Left lung (tissue), 4 donors: ENCODE measurements at regions not wholly inside any gene's neighbourhood (a gene's known extent, or its start where the extent isn't known, plus 50 kb on each side); places are given as distances from the start of the nearest gene placed in this dataset.

Source experiments
- ATAC-seq: fragments of 200-7000 bp; cut with Tn5 transposase; one replicate; pipeline ENCODE4 v1.9.1; 2020; ENCODE audit warnings: moderate library complexity
- DNase-seq, 4 donors: peaks; one replicate each; pipeline ENCODE4 v3.0.0-alpha.2; 2013 to 2020
- H3K27ac ChIP-seq, 2 donors: fragments of 200-600 bp; sonication (generic) in 1 of 2; one replicate each; pipeline versions ENCODE4 v1.5.0 to v1.8.0; 2020 to 2021
- H3K27me3 ChIP-seq, 2 donors: fragments of 200-600 bp; sonication (generic) in 1 of 2; one replicate each; pipeline versions ENCODE4 v1.5.0 to v1.8.0; 2020 to 2021
- H3K36me3 ChIP-seq, 2 donors: fragments of 200-600 bp; sonication (generic) in 1 of 2; one replicate each; pipeline versions ENCODE4 v1.5.0 to v1.8.0; 2020 to 2021
- H3K4me1 ChIP-seq, 2 donors: fragments of 200-600 bp; one replicate each; pipeline ENCODE4 v1.8.0; 2021
- H3K4me3 ChIP-seq, 2 donors: fragments of 200-600 bp; sonication (generic) in 1 of 2; one replicate each; pipeline versions ENCODE4 v1.5.0 to v1.8.0; 2020 to 2021; ENCODE audit warnings: mild to moderate bottlenecking in 1 of 2
- H3K9me3 ChIP-seq, 2 donors: fragments of 200-600 bp; sonication (generic) in 1 of 2; one replicate each; pipeline versions ENCODE4 v1.5.0 to v1.8.0; 2020 to 2021
- CTCF ChIP-seq, 2 donors: fragments of 200-600 bp; sonication (generic) in 1 of 2; IDR thresholded peaks; one replicate each; pipeline versions ENCODE4 v1.5.0 to v1.8.0; 2021; ENCODE audit warnings: antibody characterized with exemption in 2 of 2
- intact Hi-C, 2 donors: fragments of 100-400 bp; cut with DNase I; formaldehyde crosslinking; loops; one replicate each; pipeline versions ENCODE4 v1.11.2 to v1.14.2; 2022
- donor health status: DM: no; HTN: yes; CAD: no.
- donor health status: DM: no; HTN: no; CAD: no.

- H3K27me3 ChIP-seq: no peaks in the 10 kb centered on the region
Measured at GRCh38 chr4:122203407-122203806, 51.3 kb downstream of the BLTP1 start.

GRCh38 chr4:122205687-122206086, 53.6 kb downstream of the BLTP1 start:
- no peaks in the 10 kb centered on the region for H3K9me3 ChIP-seq
- no peak overlapping the region for H3K27ac ChIP-seq
- no peak for TF ChIP-seq CTCF (IDR thresholded peaks at IDR 0.05)
- H3K4me1 ChIP-seq: no peaks in the 10 kb centered on the region
- H3K27me3 ChIP-seq: no peaks in the 10 kb centered on the region
- intact Hi-C loops: no loop called here
- peaks cover 0 to 57% of the 10 kb centered on the region in 2 donors for H3K36me3 ChIP-seq
- ATAC-seq: no peak
- H3K4me3 ChIP-seq: no peak overlapping the region
- no peak for DNase-seq

More at GRCh38 chr4:122203407-122203806, 51.3 kb downstream of the BLTP1 start:
- ATAC-seq (no peak), DNase-seq (no peak)
- Histone ChIP-seq H3K4me1 (no peaks in the 10 kb centered on the region), H3K36me3 (peaks cover 0 to 53% of the 10 kb centered on the region in 2 donors), H3K9me3 (no peaks in the 10 kb centered on the region), H3K4me3 (no peak overlapping the region), H3K27ac (no peak overlapping the region)
- intact Hi-C loops: no loop called here
- no peak for TF ChIP-seq CTCF (IDR thresholded peaks at IDR 0.05)

GRCh38 chr4:122212880-122213279, 60.7 kb downstream of the BLTP1 start:
- H3K4me3 ChIP-seq: no peak overlapping the region
- no peak for DNase-seq
- H3K36me3 ChIP-seq: peaks cover 0 to 41% of the 10 kb centered on the region in 2 donors
- ATAC-seq: no peak
- no peaks in the 10 kb centered on the region for H3K27me3 ChIP-seq
- TF ChIP-seq CTCF (IDR thresholded peaks at IDR 0.05): no peak
- H3K9me3 ChIP-seq: no peaks in the 10 kb centered on the region
- intact Hi-C loops: no loop called here
- no peak overlapping the region for H3K27ac ChIP-seq
- H3K4me1 ChIP-seq: no peaks in the 10 kb centered on the region

GRCh38 chr4:122218762-122219161, 66.6 kb downstream of the BLTP1 start:
- H3K27ac ChIP-seq: no peak overlapping the region
- H3K27me3 ChIP-seq: no peaks in the 10 kb centered on the region
- no peaks in the 10 kb centered on the region for H3K4me1 ChIP-seq
- peak in 1 of 2 donors; percentile 29 for TF ChIP-seq CTCF (IDR thresholded peaks at IDR 0.05)
- ATAC-seq (no peak), DNase-seq (peak in 1 of 4 donors; percentile 14)
- H3K4me3 ChIP-seq: no peak overlapping the region
- H3K9me3 ChIP-seq: no peaks in the 10 kb centered on the region
- peaks cover 0 to 40% of the 10 kb centered on the region in 2 donors for H3K36me3 ChIP-seq
- intact Hi-C loops: no loop called here

GRCh38 chr4:122219356-122219755, 67.2 kb downstream of the BLTP1 start:
- H3K4me1 ChIP-seq: no peaks in the 10 kb centered on the region
- H3K4me3 ChIP-seq: no peak overlapping the region
- H3K27me3 ChIP-seq: no peaks in the 10 kb centered on the region
- H3K9me3 ChIP-seq: no peaks in the 10 kb centered on the region
- intact Hi-C loops: no loop called here
- no peak for DNase-seq
- no peak for ATAC-seq
- H3K36me3 ChIP-seq: peaks cover 0 to 42% of the 10 kb centered on the region in 2 donors
- no peak for TF ChIP-seq CTCF (IDR thresholded peaks at IDR 0.05)
- no peak overlapping the region for H3K27ac ChIP-seq
